ENCODE measurements at regions not wholly inside any gene's neighbourhood (a gene's known extent, or its start where the extent isn't known, plus 50 kb on each side); places are given as distances from the start of the nearest gene placed in this dataset.

DNA sequence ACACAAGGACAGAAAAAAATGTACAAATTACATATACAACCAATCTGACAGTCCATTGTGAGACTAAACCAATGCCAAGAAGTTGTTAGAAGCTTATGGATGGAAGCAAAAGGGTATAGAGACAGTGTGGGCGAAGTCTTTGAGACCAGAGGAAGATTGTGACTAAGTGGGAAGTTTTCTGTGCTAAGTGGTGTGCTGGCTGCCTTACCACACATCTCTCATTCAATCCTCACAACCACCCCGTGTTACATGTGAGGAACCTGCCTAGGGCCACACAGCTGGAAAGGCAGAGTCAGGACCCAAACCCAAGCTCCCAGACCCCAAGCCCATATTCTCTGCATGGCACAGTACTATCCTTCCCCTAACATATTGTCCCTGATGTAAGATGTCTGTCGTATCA is 53.5 kb upstream of the DUSP10 start:
- peaks cover 18% of the 10 kb centered on the region for H3K4me1 Mint-ChIP-seq (ENCODE audit: low read depth, unreplicated experiment)
- CTCF ChIA-PET = interaction anchor here (0.8 kb wide), 1 partner anchor 52 kb away, joined by 3 read pairs; no protein-coding TSS in a partner anchor
- TF ChIP-seq, protein P1, sequence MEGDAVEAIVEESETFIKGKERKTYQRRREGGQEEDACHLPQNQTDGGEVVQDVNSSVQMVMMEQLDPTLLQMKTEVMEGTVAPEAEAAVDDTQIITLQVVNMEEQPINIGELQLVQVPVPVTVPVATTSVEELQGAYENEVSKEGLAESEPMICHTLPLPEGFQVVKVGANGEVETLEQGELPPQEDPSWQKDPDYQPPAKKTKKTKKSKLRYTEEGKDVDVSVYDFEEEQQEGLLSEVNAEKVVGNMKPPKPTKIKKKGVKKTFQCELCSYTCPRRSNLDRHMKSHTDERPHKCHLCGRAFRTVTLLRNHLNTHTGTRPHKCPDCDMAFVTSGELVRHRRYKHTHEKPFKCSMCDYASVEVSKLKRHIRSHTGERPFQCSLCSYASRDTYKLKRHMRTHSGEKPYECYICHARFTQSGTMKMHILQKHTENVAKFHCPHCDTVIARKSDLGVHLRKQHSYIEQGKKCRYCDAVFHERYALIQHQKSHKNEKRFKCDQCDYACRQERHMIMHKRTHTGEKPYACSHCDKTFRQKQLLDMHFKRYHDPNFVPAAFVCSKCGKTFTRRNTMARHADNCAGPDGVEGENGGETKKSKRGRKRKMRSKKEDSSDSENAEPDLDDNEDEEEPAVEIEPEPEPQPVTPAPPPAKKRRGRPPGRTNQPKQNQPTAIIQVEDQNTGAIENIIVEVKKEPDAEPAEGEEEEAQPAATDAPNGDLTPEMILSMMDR (IDR thresholded peaks at IDR 0.05; ENCODE audit: unreplicated experiment) = no peak
- H3K27me3 Mint-ChIP-seq (ENCODE audit: unreplicated experiment) = no peaks in the 10 kb centered on the region
- H3K27ac Mint-ChIP-seq (ENCODE audit: unreplicated experiment) = no peak overlapping the region
- H3K36me3 Mint-ChIP-seq (ENCODE audit: insufficient read depth, unreplicated experiment) = no peaks in the 10 kb centered on the region
- H3K4me3 Mint-ChIP-seq (ENCODE audit: low read depth, unreplicated experiment) = no peak overlapping the region
- no TSS peak for BruUV-seq (replicated peaks)
- H3K9me3 Mint-ChIP-seq (ENCODE audit: low read depth, unreplicated experiment) = peaks cover 8% of the 10 kb centered on the region
- intact Hi-C loops (cut with micrococcal nuclease; ENCODE audit: unreplicated experiment) = no loop called here
- no peak for DNase-seq

DNA sequence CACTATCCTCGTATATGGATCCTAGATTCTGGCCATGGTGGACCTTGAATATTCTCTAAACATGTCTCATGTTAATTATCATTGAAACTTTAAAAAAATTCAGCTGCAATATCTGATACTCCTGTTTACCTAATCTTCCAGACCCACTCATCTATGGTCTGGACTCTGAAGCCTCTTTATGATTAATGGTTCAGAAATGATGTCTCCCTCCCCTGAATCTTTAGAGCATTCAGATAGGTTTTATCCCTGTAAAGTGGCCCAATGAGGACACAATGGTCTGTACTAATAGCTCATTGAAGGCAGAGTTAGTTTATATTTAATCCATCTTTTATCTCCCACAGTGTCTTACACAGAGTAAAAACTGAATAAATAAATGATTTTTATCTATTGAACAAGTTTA is 53.0 kb upstream of the DUSP10 start:
- peaks cover 18% of the 10 kb centered on the region for H3K4me1 Mint-ChIP-seq (ENCODE audit: low read depth, unreplicated experiment)
- TF ChIP-seq, protein P1 (IDR thresholded peaks at IDR 0.05; ENCODE audit: unreplicated experiment) = no peak
- H3K9me3 Mint-ChIP-seq (ENCODE audit: low read depth, unreplicated experiment) = peaks cover 6% of the 10 kb centered on the region
- no TSS peak for BruUV-seq (replicated peaks)
- no peaks in the 10 kb centered on the region for H3K27me3 Mint-ChIP-seq (ENCODE audit: unreplicated experiment)
- DNase-seq = no peak
- H3K27ac Mint-ChIP-seq (ENCODE audit: unreplicated experiment) = no peak overlapping the region
- CTCF ChIA-PET = interaction anchor here (0.8 kb wide), 1 partner anchor 52 kb away, joined by 3 read pairs; no protein-coding TSS in a partner anchor
- no peak overlapping the region for H3K4me3 Mint-ChIP-seq (ENCODE audit: low read depth, unreplicated experiment)
- intact Hi-C loops (cut with micrococcal nuclease; ENCODE audit: unreplicated experiment) = no loop called here
- no peaks in the 10 kb centered on the region for H3K36me3 Mint-ChIP-seq (ENCODE audit: insufficient read depth, unreplicated experiment)

DNA sequence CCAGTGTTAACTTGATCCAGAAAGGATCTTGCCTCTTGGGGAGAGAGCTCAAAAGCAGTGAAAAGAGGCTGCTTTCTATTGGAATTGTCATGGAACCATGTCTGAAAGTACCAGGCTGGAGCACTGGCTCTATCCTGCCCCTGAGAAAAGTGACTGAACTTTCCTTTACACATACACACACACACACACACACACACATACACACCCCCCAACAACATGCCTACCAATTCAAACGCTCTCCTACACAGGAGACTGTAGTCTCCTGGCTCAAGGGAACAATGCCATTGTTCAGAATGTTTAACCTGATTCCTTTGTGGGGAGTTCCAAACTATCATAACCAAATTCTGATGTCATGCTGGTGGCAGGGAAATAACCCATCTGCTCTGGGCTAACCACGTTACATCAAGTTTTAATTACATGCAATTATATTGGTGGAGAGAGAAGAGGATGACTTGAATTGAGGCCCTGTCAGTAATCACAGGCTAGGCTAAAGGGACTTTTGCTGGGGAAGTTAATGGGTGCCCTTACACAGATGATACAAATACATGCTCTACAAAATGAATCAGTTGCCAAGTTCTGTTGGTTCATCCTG is 52.3 kb upstream of the DUSP10 start:
- H3K27ac Mint-ChIP-seq (ENCODE audit: unreplicated experiment) = no peak overlapping the region
- H3K9me3 Mint-ChIP-seq (ENCODE audit: low read depth, unreplicated experiment) = peaks cover under 1% of the 10 kb centered on the region
- H3K4me3 Mint-ChIP-seq (ENCODE audit: low read depth, unreplicated experiment) = no peak overlapping the region
- TF ChIP-seq, protein P1 (IDR thresholded peaks at IDR 0.05; ENCODE audit: unreplicated experiment) = no peak
- no peaks in the 10 kb centered on the region for H3K27me3 Mint-ChIP-seq (ENCODE audit: unreplicated experiment)
- intact Hi-C loops (cut with micrococcal nuclease; ENCODE audit: unreplicated experiment) = no loop called here
- CTCF ChIA-PET = no interaction called here
- no peak for DNase-seq
- H3K4me1 Mint-ChIP-seq (ENCODE audit: low read depth, unreplicated experiment) = peaks cover 18% of the 10 kb centered on the region
- no peaks in the 10 kb centered on the region for H3K36me3 Mint-ChIP-seq (ENCODE audit: insufficient read depth, unreplicated experiment)
- no TSS peak for BruUV-seq (replicated peaks)

DNA sequence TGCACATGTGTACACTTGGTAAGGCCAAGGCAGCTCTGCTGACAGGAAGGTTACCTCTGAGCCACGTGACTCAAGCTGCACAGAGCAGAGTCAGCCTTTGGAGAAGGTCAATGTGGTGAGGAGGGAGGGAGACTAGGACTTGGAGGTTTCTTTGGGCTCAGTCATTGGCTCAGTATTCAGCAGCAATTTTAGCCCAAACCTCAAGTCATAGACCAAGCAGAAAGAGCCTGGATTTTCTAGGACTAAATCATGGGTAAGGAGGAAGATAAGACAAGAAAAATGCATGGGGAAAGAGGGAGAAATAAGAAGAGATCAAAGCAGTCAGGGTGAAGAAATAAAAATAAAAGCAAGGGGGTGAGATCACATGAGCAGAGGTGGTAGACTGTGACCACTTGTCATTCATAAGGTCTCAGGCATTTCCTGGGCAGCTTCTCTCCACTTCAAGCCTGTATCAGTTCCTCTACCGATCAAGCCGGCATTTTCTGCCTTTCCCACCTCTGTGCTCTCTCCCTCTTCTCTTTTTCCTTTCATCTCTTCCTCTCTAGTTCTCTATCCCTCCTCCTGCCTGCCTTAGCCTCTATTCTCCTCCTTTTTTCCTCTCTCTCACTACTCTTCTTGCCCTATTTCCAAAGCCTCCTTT is 51.7 kb upstream of the DUSP10 start:
- intact Hi-C loops (cut with micrococcal nuclease; ENCODE audit: unreplicated experiment) = no loop called here
- H3K27me3 Mint-ChIP-seq (ENCODE audit: unreplicated experiment) = no peaks in the 10 kb centered on the region
- H3K9me3 Mint-ChIP-seq (ENCODE audit: low read depth, unreplicated experiment) = no peaks in the 10 kb centered on the region
- peaks cover 18% of the 10 kb centered on the region for H3K4me1 Mint-ChIP-seq (ENCODE audit: low read depth, unreplicated experiment)
- H3K27ac Mint-ChIP-seq (ENCODE audit: unreplicated experiment) = no peak overlapping the region
- H3K36me3 Mint-ChIP-seq (ENCODE audit: insufficient read depth, unreplicated experiment) = no peaks in the 10 kb centered on the region
- CTCF ChIA-PET = interaction anchor here (0.6 kb wide), 1 partner anchor 1563 kb away, joined by 3 read pairs; no protein-coding TSS in a partner anchor
- DNase-seq = no peak
- H3K4me3 Mint-ChIP-seq (ENCODE audit: low read depth, unreplicated experiment) = no peak overlapping the region
- no TSS peak for BruUV-seq (replicated peaks)
- TF ChIP-seq, protein P1 (IDR thresholded peaks at IDR 0.05; ENCODE audit: unreplicated experiment) = no peak

All from Calu3 (cell line).